Left cardiac atrium (tissue), 4 donors: ENCODE measurements at regions not wholly inside any gene's neighbourhood (a gene's known extent, or its start where the extent isn't known, plus 50 kb on each side); places are given as distances from the start of the nearest gene placed in this dataset.

ENCODE experiments used
- ATAC-seq, 2 donors: fragments of 200-7000 bp; cut with Tn5 transposase; one replicate each; pipeline ENCODE4 v1.9.1; 2020; ENCODE audit warnings: mild to moderate bottlenecking in 2 of 2, moderate library complexity in 2 of 2
- DNase-seq: peaks from one replicate; pipeline ENCODE4 v3.0.0-alpha.2; 2020
- intact Hi-C, 2 donors: fragments of 100-400 bp; cut with DNase I; formaldehyde crosslinking; loops; one replicate each; pipeline versions ENCODE4 v1.14.1 to v1.15.1; 2022 to 2023
- donor health status: DM: no; HTN: yes; CAD: no.
- donor health status: DM: no; HTN: yes; CAD: no; lungs with severe emphysema.
- donor health status: DM: yes; HTN: yes; CAD: no.
- donor health status: Dilated cardiomyopathy.

- ATAC-seq (peak in 1 of 2 donors; percentile 19), DNase-seq (no peak)
- intact Hi-C loops: no loop called here
Observed at GRCh38 chr9:107387409-107387808, 102.2 kb downstream of the KLF4 start.

GRCh38 chr9:107386396-107386795, 103.2 kb downstream of the KLF4 start:
- no peak for DNase-seq
- ATAC-seq: peak in 1 of 2 donors; percentile 12

More at GRCh38 chr9:107386396-107386795, 103.2 kb downstream of the KLF4 start:
- intact Hi-C loops: no loop called here
